KBM-7 (cell line): ENCODE measurements at regions not wholly inside any gene's neighbourhood (a gene's known extent, or its start where the extent isn't known, plus 50 kb on each side); places are given as distances from the start of the nearest gene placed in this dataset.

Experiments
- DNase-seq: peaks from one replicate; pipeline ENCODE4 v3.0.0-alpha.2; 2015
- in situ Hi-C: fragments of 300-500 bp; cut with MboI; formaldehyde crosslinking; loops from 2 replicates; pipeline ENCODE4 v1.14.3; 2020; ENCODE audit warnings: low sequenced_read_pairs, low pct_unique_long_range_greater_than_20kb, mixed read lengths

DNA sequence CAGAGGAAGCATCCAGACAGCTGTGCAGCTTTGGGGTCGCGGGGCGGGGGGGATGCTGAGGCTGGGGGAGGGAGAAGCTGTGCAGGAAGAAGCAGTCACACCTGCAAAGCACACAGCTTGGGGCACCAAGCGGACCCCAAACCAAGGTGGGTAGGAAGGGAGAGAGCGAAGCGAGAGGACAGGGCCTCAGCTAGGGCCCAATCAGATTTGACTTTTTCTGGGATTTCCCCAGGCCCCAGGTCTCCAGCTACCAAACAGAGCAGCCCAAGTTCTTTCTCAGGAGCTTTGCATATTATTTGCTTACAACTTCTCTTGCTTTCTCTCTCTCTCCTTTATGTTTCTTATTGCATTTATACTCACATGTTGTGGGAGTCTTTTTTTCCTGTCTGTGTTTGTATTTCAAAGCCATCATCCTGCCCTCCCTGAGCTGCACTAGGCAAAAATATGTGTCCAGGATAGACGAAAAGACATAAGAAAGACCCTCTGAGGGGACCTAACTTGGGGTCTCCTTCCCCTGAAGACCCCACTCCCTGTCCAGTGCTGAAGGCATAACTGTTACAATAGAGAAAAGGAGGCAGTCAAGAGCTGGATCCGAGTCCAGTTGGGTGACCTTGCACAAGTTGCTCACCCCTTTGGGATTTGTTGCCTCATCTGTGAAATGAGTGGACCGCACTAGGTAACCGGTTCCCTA lies 50.6 kb upstream of the SMNDC1 start:
- in situ Hi-C loops: loop anchor here (25.0 kb wide), 1 partner anchor 182 kb away; no protein-coding TSS in a partner anchor
- DNase-seq: no peak

DNA sequence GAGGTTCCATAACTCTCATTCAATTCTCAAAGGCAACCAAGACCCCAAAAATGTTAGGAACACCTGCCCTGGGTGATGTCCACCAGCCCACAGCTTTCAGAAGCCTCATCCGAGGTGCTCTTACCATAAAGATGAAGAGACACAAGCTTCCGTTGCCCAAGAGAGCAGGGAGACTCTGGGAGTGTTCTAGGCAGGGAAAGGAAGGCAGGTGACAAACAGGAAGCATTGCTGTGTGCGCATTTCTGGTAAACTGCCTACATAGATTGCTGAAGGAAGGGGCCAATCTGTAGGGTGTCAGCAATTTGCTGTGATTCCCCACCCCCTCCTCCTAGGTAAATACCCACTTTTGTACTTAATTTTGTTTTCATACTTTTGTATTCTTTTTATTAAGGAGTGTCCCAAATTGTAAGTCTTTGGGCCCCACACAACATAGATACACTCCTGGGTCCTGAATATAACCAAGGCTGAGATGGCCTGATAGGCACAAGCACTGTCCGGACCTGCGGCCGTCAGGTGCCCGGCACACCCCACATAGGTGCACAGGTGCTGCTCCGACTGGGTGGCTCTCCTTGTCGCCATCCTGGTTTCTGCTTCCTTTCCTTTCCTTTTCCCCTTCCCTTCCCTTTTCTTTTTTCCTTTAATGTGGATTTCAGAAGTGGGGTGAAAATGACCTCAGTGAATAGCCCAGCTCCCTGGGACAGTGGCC lies 51.4 kb upstream of the SMNDC1 start:
- no peak for DNase-seq
- in situ Hi-C loops: loop anchor here (25.0 kb wide), 1 partner anchor 181 kb away; no protein-coding TSS in a partner anchor

DNA sequence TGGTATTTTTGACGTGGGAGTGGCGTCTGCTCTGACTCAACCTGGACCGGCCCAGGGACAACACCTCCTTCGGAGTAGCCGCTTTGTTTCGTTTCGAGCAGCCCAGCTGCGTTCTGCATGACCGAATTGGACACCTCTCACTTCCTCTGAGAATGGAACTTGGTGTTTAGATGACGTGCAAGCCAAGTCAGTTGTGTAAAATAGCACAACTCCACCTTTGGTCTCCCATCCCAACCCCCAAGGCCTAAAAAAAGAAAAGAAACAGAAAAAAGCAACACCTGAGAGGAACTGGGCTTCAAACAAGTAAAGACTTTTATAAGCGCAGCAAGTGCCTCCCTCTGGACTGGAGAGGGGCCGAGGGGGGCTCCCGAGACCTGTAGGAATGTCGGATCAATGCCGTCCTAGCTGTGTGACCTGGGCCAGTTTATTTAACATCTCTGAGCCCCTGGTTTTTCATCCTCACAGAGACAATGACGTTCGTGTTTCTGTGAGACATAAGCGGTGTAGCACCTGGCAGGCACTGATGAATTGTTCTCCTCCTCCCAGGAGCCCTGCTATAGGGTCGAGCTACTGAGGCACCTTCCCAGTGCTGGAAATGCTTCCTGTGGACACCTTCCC lies 52.0 kb upstream of the SMNDC1 start:
- DNase-seq: peak; percentile 25
- in situ Hi-C loops: loop anchor here (25.0 kb wide), 1 partner anchor 181 kb away; no protein-coding TSS in a partner anchor

DNA sequence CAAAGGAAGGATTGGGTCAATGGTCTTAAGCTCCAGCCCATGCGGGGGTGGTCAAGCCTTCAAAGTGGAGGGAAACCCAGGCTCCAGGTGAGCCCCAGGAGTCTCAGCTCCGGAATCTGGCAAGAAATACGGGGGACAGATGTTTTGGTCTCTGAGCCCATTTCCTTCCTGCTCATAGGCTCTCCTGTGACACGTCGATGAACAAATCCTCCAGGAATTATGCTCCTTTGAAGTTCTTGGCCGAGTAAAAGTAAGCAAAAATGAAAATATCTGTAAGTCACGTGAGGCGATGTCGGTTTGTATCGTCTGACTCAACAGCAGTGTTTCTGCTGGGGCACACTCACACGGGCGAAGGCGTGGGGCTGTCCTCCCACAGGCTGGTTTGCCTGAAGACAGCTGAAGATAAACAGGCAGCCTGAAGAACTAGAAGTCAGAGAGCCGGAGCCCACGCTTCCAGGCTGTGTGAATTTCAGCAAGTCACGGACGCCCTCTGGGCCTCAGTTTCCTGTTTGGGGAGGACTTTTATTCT lies 52.6 kb upstream of the SMNDC1 start:
- DNase-seq: no peak
- in situ Hi-C loops: loop anchor here (25.0 kb wide), 1 partner anchor 180 kb away; no protein-coding TSS in a partner anchor

DNA sequence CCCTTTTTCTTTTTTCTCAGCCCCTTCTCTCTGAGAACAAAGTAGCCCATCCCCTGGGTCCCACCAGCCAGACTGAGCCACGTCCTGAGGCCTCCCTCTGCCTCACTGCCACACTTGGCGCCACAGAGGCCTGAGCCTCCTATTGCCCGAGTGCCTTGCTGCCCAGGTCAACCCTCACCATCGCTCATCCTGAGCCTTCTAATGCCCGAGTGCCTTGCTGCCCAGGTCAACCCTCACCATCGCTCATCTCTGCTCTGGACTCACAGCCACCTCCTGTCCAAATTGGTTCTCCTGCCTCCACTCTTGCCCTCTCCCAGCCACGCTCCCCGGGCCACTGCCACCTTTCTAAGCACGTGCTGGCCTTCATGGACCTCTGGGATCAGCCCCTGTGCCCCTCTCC lies 53.2 kb upstream of the SMNDC1 start:
- no peak for DNase-seq
- in situ Hi-C loops: loop anchor here (25.0 kb wide), 1 partner anchor 179 kb away; no protein-coding TSS in a partner anchor

DNA sequence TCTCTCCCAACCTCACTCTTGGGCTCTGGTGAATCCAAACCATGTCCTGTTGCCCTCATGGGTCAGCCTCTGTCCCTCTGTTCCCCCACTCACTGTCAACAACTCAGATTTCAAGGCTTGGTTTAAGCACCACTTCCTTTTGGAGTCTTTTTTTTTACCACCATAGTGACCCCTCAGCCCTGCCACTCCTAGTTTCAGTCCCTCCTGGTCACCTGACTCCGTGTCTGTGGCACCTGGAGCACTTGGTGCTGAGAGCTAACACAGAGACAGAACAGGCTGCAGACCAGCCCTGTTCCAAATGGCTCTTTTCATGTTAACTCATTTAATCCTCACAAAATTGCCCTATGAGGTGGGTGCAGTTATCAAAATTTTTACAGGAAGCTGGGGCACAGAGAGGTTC lies 53.6 kb upstream of the SMNDC1 start:
- DNase-seq: no peak
- in situ Hi-C loops: loop anchor here (25.0 kb wide), 1 partner anchor 179 kb away; no protein-coding TSS in a partner anchor

DNA sequence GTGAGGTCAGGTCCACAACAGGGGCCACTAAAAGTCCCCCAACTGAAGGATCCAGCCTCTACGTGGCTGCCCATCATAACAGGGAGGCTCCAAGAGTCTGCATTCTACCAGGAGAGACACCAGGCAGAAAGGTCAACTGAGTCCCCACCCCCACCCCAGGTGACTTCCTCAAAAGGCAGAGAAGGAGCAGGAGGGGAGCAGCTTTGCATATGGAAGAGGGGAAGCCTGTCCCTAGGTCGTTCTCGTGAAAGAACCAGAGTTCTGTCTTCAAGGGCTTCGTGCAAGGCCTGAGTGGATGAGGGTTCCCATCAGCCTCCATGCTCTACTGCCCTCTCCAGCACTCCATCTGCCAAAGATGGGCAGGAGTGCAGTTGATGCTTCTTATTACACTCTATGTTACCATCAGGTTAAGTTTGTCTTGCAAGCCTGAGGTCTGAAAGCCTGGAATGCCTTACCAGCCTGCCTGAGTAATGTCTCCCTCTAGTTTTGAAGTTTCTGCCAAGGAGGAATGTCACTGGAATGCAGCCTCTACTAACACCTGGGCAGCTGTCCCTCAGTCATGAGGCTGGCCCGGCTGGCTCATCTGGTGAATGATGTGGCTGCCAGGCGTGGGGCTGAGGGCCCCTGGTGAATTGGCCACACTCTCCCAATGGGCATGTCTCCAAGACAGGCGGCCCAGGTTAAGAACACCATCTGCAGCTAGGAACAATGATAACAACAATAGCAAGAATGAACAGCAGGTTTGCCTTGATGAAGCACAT lies 54.3 kb upstream of the SMNDC1 start:
- in situ Hi-C loops: loop anchor here (25.0 kb wide), 1 partner anchor 178 kb away; no protein-coding TSS in a partner anchor
- peak; percentile 23 for DNase-seq

DNA sequence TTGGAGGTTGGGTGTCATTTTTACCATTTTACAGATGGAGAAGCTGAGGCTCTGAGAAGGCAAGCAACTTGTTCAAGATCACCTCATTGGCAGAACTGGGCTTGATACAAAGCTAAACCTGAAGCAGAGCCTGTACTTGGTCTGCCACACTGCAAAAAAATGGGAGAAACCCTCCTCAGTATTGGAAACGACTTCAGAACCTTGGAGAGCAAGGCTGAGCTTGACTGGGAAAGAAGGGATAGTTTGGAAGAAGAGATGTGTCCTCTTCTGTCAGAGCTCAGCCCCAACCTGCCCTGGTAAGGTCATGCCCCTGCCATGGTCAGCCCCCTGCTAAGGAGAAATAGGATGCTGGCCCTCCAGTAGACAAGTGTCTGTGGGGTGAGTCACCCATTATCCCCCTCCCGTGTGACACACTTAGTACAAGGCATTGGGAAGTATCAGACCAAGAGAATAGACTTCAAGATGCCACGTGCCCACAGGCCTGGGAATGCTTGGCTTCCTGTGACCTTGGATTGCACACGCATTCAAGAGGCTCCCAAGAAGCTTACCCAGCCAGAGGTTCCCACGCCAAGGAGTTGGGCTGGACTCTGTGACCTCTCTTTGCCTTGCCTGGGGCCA lies 56.2 kb upstream of the SMNDC1 start:
- in situ Hi-C loops: loop anchor here (25.0 kb wide), 1 partner anchor 176 kb away; no protein-coding TSS in a partner anchor
- DNase-seq: no peak

DNA sequence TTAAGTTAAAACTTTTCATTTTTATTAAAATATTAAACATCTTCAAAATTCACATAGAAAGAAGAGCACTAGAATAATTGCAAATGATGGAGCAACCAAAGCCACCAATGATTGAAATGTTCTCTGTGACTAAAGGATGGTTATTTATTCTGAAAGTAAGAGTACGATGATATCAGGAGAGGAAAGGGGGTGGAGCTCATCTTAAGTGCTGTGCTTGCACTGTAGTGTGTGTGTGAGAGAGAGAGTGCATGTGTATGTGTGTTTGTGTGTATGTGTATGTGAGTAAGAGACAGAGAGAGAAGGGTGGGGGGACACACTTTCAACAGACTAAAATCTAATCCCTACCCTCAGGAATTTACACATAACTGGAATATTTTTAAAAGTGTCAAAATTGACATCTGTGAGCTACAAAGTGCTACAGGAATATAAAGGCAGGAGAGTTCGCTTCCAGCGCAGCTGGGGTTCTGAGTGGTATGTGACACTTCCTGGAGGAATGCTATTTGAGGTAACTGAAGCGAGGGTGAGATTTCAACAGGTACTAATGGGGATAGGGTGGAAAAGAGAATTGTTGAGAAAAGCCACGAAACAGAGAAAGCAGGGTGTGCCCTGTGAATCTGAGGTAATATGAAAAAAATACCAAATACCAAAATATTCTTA lies 57.2 kb upstream of the SMNDC1 start:
- in situ Hi-C loops: loop anchor here (25.0 kb wide), 1 partner anchor 175 kb away; no protein-coding TSS in a partner anchor
- DNase-seq: no peak

DNA sequence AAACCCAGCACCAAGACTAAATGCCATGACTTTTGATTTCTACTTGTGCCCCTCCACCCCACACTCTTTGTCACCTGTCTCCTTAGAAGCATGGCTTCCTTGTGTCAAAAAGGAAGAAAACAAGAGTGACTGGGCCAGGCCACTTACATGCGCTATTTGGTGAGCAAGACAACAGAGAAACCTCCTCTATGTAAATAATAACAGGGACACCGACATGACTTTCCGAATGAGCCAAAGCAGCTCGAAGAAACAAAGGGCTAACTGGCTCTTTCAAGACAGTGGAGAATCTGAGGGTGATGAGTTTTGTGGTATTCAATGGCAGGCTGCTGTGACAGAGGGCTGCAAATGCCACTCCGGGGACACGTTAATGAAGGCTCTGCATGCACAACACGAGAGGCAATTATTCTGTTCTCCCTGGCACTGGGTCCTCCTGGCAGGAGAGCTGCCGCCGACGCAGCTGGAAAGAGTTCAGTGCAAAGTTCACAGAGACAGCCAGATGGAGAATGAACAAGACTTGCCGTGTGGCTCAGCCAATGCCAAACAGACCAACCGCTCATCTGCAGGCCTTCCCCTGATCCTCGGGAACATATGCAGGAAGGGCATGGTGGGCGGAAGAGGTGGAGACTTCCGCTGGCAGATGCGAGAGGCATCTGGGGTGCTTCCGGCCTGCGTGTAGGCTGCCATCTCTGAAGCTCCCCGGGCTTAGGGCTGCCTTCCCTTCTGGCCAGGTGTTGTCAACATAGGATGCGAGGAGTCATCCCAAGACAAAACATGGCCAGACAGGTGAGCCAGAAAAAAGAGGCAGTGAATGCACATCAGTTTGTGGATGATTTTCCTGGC lies 59.1 kb upstream of the SMNDC1 start:
- DNase-seq: no peak
- in situ Hi-C loops: loop anchor here (25.0 kb wide), 1 partner anchor 174 kb away; no protein-coding TSS in a partner anchor

DNA sequence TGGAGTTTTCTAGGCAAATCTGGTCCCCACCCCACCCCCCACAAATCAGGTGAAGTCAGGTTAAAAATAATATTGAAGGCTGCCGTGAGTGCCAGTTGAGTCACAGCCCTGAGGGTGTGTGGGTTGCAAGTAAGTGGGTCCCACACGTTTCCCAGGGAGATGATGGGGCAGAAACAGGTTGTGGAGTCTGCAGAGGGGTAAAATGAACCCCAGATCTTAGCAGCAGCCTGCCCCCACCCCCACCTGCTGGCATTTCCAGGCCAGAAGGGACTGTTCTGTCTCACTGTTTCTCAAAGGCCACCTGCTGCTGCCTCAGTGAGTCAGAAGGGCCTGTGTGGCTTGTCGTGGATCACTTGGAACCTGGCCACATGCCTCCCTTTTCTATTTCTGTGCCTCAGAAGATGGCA lies 59.8 kb upstream of the SMNDC1 start:
- no peak for DNase-seq
- in situ Hi-C loops: loop anchor here (25.0 kb wide), 1 partner anchor 173 kb away; no protein-coding TSS in a partner anchor

DNA sequence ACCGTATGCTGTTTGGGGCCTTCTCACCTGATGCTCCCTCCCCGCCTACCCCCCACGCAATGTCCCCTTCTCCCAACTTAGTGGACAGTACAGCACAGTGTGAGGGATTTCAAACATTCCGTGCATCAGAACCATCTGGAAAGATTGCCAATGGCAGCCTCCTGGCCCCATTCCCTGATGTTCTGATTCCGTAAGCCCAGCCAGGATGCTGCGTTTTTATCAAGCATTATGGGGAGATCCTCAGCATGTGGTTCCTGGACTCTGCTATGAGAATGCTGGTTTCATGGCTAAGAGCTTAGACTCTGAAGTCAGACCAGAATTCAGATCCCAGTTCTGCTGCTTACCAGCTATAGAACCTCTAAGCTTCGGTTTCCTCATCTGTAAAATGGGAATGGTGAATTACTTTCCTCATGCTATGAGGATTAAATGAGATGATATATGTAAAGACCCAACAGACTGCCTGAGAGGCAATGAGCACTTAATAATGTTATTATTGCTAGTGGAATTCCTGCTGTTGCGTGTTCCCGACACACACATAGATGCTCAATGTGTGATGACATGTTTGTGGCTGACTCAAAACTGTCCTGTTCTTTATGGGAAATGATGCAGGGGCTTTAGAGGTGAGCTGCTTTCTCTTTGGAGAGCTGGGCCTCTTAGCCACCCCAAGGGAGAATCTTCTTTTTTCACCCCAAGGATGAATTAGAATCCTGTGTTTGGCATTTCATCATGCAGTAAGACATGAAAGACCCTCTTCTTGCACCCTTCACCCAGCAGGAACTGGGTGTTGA lies 60.8 kb upstream of the SMNDC1 start:
- in situ Hi-C loops: loop anchor here (25.0 kb wide), 1 partner anchor 172 kb away; no protein-coding TSS in a partner anchor
- no peak for DNase-seq

DNA sequence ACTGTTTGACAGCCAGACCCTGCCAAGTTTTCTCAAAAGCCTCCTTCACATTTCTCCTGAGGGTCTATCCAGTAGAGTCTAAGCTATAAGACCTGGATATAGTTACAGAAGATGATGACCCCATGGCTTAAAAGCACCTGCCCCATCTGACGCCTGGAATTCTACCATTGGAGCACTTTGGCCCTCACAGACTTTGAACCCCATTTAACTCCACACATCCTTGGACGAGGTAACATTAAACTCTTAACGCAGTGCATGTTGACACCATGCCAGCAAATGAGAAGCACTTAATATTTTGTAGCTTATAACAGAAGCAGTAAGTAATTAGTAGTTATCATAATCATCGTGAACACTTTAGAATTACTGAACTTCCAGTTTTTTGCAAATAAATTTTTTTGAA lies 61.9 kb upstream of the SMNDC1 start:
- no peak for DNase-seq
- in situ Hi-C loops: loop anchor here (25.0 kb wide), 1 partner anchor 171 kb away; no protein-coding TSS in a partner anchor

DNA sequence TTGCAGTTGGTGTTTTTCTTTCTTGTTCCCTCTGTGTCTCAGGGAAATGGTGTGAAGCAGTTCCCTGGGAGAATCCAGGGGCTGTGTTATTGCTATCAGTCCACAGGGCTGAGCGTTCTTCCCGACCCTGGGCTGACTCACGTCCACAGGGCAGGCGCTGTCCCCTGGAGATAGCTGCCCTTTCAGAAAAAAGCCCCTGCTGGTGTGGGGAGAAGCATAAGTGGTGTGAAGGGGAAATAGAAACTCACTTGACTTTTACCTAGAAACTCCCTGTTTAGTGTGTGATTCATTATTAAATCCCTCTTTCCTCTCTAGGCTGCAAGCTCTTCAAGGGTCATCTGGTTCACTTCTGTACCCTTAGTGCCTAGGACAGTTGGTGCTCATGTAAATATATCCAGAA lies 63.3 kb upstream of the SMNDC1 start:
- no peak for DNase-seq
- in situ Hi-C loops: loop anchor here (25.0 kb wide), 1 partner anchor 169 kb away; no protein-coding TSS in a partner anchor

DNA sequence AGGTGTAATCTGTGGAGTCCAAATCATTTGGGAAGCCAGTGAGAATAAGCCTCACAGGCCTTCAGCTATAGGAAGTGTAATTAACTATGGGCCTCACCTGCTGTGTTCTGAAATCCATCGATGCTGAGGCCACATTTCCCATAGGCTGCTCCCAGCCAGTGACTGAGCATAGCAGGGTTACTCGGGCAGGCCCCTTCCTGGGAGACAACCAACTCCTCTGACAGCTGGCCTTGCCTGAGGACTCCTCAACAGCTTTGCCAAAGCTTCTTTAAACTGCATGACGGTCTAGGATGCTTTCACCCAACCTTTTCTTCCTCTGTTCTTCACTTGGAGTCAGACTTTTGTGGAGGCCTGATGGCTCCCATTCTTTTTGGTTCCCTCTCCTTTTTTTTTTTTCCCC lies 63.8 kb upstream of the SMNDC1 start:
- DNase-seq: no peak
- in situ Hi-C loops: loop anchor here (25.0 kb wide), 1 partner anchor 169 kb away; no protein-coding TSS in a partner anchor

DNA sequence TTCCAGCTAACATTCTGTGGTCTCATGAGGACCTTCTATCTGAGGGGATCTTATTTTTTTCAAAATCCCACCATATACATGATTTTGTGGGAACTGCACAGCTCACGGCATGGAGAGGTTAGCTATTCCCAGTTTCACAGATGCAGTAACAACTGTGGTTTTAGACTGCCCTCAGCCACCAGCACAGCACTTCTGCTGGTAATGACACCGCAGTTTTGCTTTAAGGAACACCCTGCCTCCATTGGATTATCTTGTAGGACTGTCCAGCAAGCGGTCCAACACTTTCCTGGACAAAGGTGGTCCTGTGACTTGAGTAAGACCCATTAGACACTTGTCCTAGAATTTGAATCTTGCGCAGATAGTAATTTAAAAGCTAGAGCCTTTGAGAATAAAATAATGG lies 65.3 kb upstream of the SMNDC1 start:
- no peak for DNase-seq
- in situ Hi-C loops: loop anchor here (25.0 kb wide), 1 partner anchor 167 kb away; no protein-coding TSS in a partner anchor
